WTC11 (cell line): ENCODE measurements at regions not wholly inside any gene's neighbourhood (a gene's known extent, or its start where the extent isn't known, plus 50 kb on each side); places are given as distances from the start of the nearest gene placed in this dataset.

ENCODE experiments used
- ATAC-seq: fragments of 200-7000 bp; cut with Tn5 transposase; 2 replicates; pipeline ENCODE4 v1.10.0; 2021; ENCODE audit warnings: mild to moderate bottlenecking, moderate library complexity
- CTCF ChIA-PET: fragments of 300-600 bp; sonication (Branson Sonifier 250); formaldehyde crosslinking; loops from one replicate; lab custom pipeline; 2021; ENCODE audit warnings: antibody characterized with exemption; lab: Charles Lee
- POLR2A ChIA-PET: fragments of 350-600 bp; sonication (Branson Sonifier 250); formaldehyde crosslinking; loops from one replicate; lab custom pipeline; 2021; ENCODE audit warnings: antibody characterized with exemption; lab: Charles Lee
- DNase-seq: peaks from one replicate; pipeline ENCODE4 v3.0.0; 2021; ENCODE audit warnings: low spot score
- H3K27ac Mint-ChIP-seq: 2 replicates; pipeline ENCODE4 v1.8.0; 2021; ENCODE audit warnings: mixed read lengths
- H3K27me3 Mint-ChIP-seq: 2 replicates; pipeline ENCODE4 v1.8.0; 2021; ENCODE audit warnings: low read depth, mild to moderate bottlenecking, moderate library complexity, mixed read lengths
- H3K36me3 Mint-ChIP-seq: 2 replicates; pipeline ENCODE4 v1.8.0; 2021; ENCODE audit warnings: mixed read lengths
- H3K4me1 Mint-ChIP-seq: 2 replicates; pipeline ENCODE4 v1.8.0; 2022; ENCODE audit warnings: mixed read lengths
- H3K4me3 Mint-ChIP-seq: 2 replicates; pipeline ENCODE4 v1.8.0; 2021; ENCODE audit warnings: mild to moderate bottlenecking, moderate library complexity, mixed read lengths
- H3K9me3 Mint-ChIP-seq: 2 replicates; pipeline ENCODE4 v1.8.0; 2021; ENCODE audit warnings: mixed read lengths
- GRHL2 ChIP-seq: fragments of 250-450 bp; sonication (Bioruptor Pico); IDR thresholded peaks from 2 replicates; pipeline ENCODE4 v1.8.0; 2022; ENCODE audit warnings: mild to moderate bottlenecking, moderate library complexity; ENCODE audit not compliant: insufficient replicate concordance, severe bottlenecking
- GTF2I ChIP-seq: fragments of 250-450 bp; sonication (Bioruptor Pico); conservative IDR thresholded peaks from 2 replicates; pipeline ENCODE4 v1.4.0; 2021; ENCODE audit warnings: mild to moderate bottlenecking
- JUN ChIP-seq: sonication (generic); formaldehyde crosslinking; IDR thresholded peaks from 2 replicates; pipeline ENCODE4 v1.8.0; 2023; ENCODE audit warnings: mild to moderate bottlenecking, missing genetic modification reagents
- MXD4 ChIP-seq: fragments of 250-450 bp; sonication (Bioruptor Pico); IDR thresholded peaks from 2 replicates; pipeline ENCODE4 v1.8.0; 2021; ENCODE audit warnings: mild to moderate bottlenecking, moderate library complexity, borderline replicate concordance
- NR2C2 ChIP-seq: sonication (generic); formaldehyde crosslinking; IDR thresholded peaks from 2 replicates; pipeline ENCODE4 v1.8.0; 2022; ENCODE audit warnings: mild to moderate bottlenecking, missing genetic modification reagents
- SOX15 ChIP-seq: fragments of 250-450 bp; sonication (Bioruptor Pico); IDR thresholded peaks from 2 replicates; pipeline ENCODE4 v1.9.0; 2021; ENCODE audit warnings: mild to moderate bottlenecking
- TEAD4 ChIP-seq: sonication (generic); formaldehyde crosslinking; IDR thresholded peaks from 2 replicates; pipeline ENCODE4 v1.8.0; 2022; ENCODE audit warnings: mild to moderate bottlenecking, missing genetic modification reagents
- USF1 ChIP-seq: sonication (generic); formaldehyde crosslinking; IDR thresholded peaks from 2 replicates; pipeline ENCODE4 v1.8.0; 2022; ENCODE audit warnings: mild to moderate bottlenecking, missing genetic modification reagents
- ZNF121 ChIP-seq: sonication (generic); formaldehyde crosslinking; IDR thresholded peaks from 2 replicates; pipeline ENCODE4 v1.8.0; 2023; ENCODE audit warnings: missing genetic modification reagents
- ZNF263 ChIP-seq: sonication (generic); formaldehyde crosslinking; IDR thresholded peaks from 2 replicates; pipeline ENCODE4 v1.8.1; 2022; ENCODE audit warnings: low read depth, mild to moderate bottlenecking, moderate library complexity, missing genetic modification reagents
- ZNF416 ChIP-seq: fragments of 250-450 bp; sonication (Bioruptor Pico); IDR thresholded peaks from 2 replicates; pipeline ENCODE4 v1.9.0; 2021; ENCODE audit warnings: mild to moderate bottlenecking, inconsistent platforms
- TF ChIP-seq, protein P1 (sequence below): sonication (generic); formaldehyde crosslinking; IDR thresholded peaks from 2 replicates; pipeline ENCODE4 v1.8.0; 2022; ENCODE audit warnings: mild to moderate bottlenecking, missing genetic modification reagents
- TF ChIP-seq, protein P2 (sequence below): sonication (generic); formaldehyde crosslinking; IDR thresholded peaks from 2 replicates; pipeline ENCODE4 v1.8.0; 2022; ENCODE audit warnings: mild to moderate bottlenecking, missing genetic modification reagents
- TF ChIP-seq, protein P3 (sequence below): sonication (generic); formaldehyde crosslinking; IDR thresholded peaks from 2 replicates; pipeline ENCODE4 v1.8.1; 2023; ENCODE audit warnings: mild to moderate bottlenecking, moderate library complexity, missing genetic modification reagents
- TF ChIP-seq, protein P4 (sequence below): sonication (generic); formaldehyde crosslinking; IDR thresholded peaks from 2 replicates; pipeline ENCODE4 v1.8.0; 2023; ENCODE audit warnings: missing genetic modification reagents, mild to moderate bottlenecking, borderline replicate concordance

DNA sequence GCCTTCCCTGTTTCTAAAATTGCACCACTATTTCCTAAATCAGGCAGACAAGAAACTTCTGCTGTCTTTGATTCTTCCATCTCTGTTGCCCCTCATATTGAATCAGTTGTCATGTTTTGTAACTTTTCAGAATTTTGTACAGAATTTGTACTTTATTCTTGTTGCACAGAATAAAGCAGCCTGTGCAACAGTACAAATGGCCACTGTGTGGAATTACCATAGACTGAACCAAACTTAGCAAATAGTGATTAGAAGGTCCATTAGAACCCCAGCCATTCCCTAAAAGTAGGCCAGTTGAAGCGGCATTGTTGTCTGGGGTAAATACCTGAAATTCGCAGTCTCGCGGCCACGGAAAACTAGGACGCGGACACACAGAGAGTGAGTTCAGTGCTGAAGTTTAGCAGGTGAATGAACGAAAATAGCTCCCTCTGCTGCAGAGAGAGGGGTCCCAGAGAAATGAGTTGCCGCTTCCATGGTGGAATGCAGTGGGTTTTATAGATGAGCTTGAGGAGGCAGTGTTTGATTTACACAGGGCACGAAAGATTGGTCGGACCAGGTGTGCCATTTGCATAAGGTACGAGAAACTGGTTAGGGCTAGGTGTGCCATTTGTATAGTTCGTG, 71.8 kb downstream of the C4orf33 start:
- peak; percentile 43 for DNase-seq
- H3K4me3 Mint-ChIP-seq = peak overlapping the region; percentile 18
- no peaks in the 10 kb centered on the region for H3K36me3 Mint-ChIP-seq
- no peak for TF ChIP-seq ZNF121 (CRISPR knock-in tag)
- TF ChIP-seq, protein P1, sequence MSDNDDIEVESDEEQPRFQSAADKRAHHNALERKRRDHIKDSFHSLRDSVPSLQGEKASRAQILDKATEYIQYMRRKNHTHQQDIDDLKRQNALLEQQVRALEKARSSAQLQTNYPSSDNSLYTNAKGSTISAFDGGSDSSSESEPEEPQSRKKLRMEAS (CRISPR knock-in tag) = 0 out of 2 replicates have a peak, but pooled peaks have one; percentile 38
- no peak for TF ChIP-seq SOX15 (CRISPR knock-in tag)
- TF ChIP-seq, all 79 proteins: peak for 1
- no peak overlapping the region for H3K27ac Mint-ChIP-seq
- no peaks in the 10 kb centered on the region for H3K27me3 Mint-ChIP-seq
- H3K4me1 Mint-ChIP-seq = peaks cover 13% of the 10 kb centered on the region; the same call in 1 of the 2 replicates
- ChIA-PET CTCF (interaction anchor here (0.5 to 1.5 kb wide), 10 partner anchors 9 to 81 kb away, joined by 3 to 11 read pairs (median 4); no protein-coding TSS in a partner anchor), POLR2A (interaction anchor here (0.7 to 1.0 kb wide), 2 partner anchors 9 to 29 kb away, joined by 3 to 4 read pairs; no protein-coding TSS in a partner anchor)
- H3K9me3 Mint-ChIP-seq = no peaks in the 10 kb centered on the region
- ATAC-seq = peak; percentile 99

GRCh38 chr4:129172181-129172580, 76.2 kb downstream of the C4orf33 start:
- no peak for ATAC-seq
- Mint-ChIP-seq H3K36me3 (no peaks in the 10 kb centered on the region), H3K9me3 (no peaks in the 10 kb centered on the region), H3K27me3 (no peaks in the 10 kb centered on the region), H3K4me1 (peaks cover 5% of the 10 kb centered on the region; the same call in 1 of the 2 replicates), H3K4me3 (no peak overlapping the region), H3K27ac (no peak overlapping the region)
- ChIA-PET POLR2A (no interaction called here), CTCF (no interaction called here)
- no peak for TF ChIP-seq NR2C2 (CRISPR knock-in tag)
- DNase-seq = no peak

- H3K4me1 Mint-ChIP-seq = no peaks in the 10 kb centered on the region
- CTCF ChIA-PET = interaction anchor here (1.4 kb wide), 1 partner anchor 9 kb away, joined by 5 read pairs; no protein-coding TSS in a partner anchor
- H3K36me3 Mint-ChIP-seq = no peaks in the 10 kb centered on the region
These were observed 80.9 kb downstream of the C4orf33 start for GRCh38 chr4:129176864-129177263.

GRCh38 chr4:129179276-129179675, 83.3 kb downstream of the C4orf33 start:
- DNase-seq (no peak), ATAC-seq (no peak)
- Mint-ChIP-seq H3K9me3 (no peaks in the 10 kb centered on the region), H3K36me3 (no peaks in the 10 kb centered on the region), H3K4me3 (no peak overlapping the region), H3K4me1 (no peaks in the 10 kb centered on the region), H3K27me3 (no peaks in the 10 kb centered on the region; the same call in 1 of the 2 replicates), H3K27ac (no peak overlapping the region)
- TF ChIP-seq ZNF263 (CRISPR knock-in tag) (no peak), ZNF416 (CRISPR knock-in tag) (no peak)
- ChIA-PET CTCF (interaction anchor here (2.9 kb wide), 1 partner anchor 12 kb away, joined by 11 read pairs; no protein-coding TSS in a partner anchor), POLR2A (no interaction called here)

More at GRCh38 chr4:129176864-129177263, 80.9 kb downstream of the C4orf33 start:
- Mint-ChIP-seq H3K27me3 (no peaks in the 10 kb centered on the region), H3K4me3 (no peak overlapping the region), H3K9me3 (no peaks in the 10 kb centered on the region), H3K27ac (no peak overlapping the region)
- TF ChIP-seq JUN (CRISPR knock-in tag) (no peak), GRHL2 (CRISPR knock-in tag) (no peak)
- POLR2A ChIA-PET = no interaction called here
- no peak for DNase-seq
- ATAC-seq = no peak

DNA sequence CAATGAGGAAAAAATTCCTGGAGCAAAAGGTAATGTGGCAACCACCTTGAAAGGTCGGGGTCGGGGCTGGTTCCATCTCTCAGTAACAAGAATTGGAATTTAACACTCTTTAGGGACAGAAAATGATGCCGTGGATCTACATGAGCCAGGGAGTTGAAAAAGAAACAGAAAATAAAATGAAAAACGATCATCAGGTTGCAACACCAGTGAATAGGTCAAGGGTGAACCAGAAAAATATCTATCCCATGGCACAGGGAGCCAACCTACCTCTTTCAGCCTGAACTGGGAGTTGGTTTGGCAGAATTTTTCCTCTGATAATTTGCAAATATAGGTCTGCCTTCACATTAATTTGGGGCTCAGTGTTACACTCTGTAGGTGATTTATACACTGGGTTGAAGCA, 93.7 kb downstream of the C4orf33 start:
- DNase-seq (no peak), ATAC-seq (no peak)
- no peaks in the 10 kb centered on the region for H3K4me1 Mint-ChIP-seq
- no peak overlapping the region for H3K27ac Mint-ChIP-seq
- TF ChIP-seq USF1 (CRISPR knock-in tag) (no peak), TEAD4 (CRISPR knock-in tag) (no peak), MXD4 (CRISPR knock-in tag) (no peak), GTF2I (CRISPR knock-in tag) (no peak)
- TF ChIP-seq, protein P2, sequence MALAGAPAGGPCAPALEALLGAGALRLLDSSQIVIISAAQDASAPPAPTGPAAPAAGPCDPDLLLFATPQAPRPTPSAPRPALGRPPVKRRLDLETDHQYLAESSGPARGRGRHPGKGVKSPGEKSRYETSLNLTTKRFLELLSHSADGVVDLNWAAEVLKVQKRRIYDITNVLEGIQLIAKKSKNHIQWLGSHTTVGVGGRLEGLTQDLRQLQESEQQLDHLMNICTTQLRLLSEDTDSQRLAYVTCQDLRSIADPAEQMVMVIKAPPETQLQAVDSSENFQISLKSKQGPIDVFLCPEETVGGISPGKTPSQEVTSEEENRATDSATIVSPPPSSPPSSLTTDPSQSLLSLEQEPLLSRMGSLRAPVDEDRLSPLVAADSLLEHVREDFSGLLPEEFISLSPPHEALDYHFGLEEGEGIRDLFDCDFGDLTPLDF (CRISPR knock-in tag) = no peak
- TF ChIP-seq, protein P3, sequence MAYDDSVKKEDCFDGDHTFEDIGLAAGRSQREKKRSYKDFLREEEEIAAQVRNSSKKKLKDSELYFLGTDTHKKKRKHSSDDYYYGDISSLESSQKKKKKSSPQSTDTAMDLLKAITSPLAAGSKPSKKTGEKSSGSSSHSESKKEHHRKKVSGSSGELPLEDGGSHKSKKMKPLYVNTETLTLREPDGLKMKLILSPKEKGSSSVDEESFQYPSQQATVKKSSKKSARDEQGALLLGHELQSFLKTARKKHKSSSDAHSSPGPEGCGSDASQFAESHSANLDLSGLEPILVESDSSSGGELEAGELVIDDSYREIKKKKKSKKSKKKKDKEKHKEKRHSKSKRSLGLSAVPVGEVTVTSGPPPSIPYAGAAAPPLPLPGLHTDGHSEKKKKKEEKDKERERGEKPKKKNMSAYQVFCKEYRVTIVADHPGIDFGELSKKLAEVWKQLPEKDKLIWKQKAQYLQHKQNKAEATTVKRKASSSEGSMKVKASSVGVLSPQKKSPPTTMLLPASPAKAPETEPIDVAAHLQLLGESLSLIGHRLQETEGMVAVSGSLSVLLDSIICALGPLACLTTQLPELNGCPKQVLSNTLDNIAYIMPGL (CRISPR knock-in tag) = no peak
- TF ChIP-seq, protein P4, sequence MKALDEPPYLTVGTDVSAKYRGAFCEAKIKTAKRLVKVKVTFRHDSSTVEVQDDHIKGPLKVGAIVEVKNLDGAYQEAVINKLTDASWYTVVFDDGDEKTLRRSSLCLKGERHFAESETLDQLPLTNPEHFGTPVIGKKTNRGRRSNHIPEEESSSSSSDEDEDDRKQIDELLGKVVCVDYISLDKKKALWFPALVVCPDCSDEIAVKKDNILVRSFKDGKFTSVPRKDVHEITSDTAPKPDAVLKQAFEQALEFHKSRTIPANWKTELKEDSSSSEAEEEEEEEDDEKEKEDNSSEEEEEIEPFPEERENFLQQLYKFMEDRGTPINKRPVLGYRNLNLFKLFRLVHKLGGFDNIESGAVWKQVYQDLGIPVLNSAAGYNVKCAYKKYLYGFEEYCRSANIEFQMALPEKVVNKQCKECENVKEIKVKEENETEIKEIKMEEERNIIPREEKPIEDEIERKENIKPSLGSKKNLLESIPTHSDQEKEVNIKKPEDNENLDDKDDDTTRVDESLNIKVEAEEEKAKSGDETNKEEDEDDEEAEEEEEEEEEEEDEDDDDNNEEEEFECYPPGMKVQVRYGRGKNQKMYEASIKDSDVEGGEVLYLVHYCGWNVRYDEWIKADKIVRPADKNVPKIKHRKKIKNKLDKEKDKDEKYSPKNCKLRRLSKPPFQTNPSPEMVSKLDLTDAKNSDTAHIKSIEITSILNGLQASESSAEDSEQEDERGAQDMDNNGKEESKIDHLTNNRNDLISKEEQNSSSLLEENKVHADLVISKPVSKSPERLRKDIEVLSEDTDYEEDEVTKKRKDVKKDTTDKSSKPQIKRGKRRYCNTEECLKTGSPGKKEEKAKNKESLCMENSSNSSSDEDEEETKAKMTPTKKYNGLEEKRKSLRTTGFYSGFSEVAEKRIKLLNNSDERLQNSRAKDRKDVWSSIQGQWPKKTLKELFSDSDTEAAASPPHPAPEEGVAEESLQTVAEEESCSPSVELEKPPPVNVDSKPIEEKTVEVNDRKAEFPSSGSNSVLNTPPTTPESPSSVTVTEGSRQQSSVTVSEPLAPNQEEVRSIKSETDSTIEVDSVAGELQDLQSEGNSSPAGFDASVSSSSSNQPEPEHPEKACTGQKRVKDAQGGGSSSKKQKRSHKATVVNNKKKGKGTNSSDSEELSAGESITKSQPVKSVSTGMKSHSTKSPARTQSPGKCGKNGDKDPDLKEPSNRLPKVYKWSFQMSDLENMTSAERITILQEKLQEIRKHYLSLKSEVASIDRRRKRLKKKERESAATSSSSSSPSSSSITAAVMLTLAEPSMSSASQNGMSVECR (CRISPR knock-in tag) = no peak
- CTCF ChIA-PET = no interaction called here
- H3K9me3 Mint-ChIP-seq = no peaks in the 10 kb centered on the region
- H3K36me3 Mint-ChIP-seq = no peaks in the 10 kb centered on the region
- POLR2A ChIA-PET = no interaction called here
- H3K4me3 Mint-ChIP-seq = no peak overlapping the region
- peaks cover 9% of the 10 kb centered on the region for H3K27me3 Mint-ChIP-seq
